AG09309 (cell line): ENCODE measurements at regions not wholly inside any gene's neighbourhood (a gene's known extent, or its start where the extent isn't known, plus 50 kb on each side); places are given as distances from the start of the nearest gene placed in this dataset.

Experiments used
- DNase-seq: peaks from one replicate; pipeline ENCODE4 v3.0.0-alpha.2; 2010; ENCODE audit warnings: low read depth
- H3K4me3 ChIP-seq: 2 replicates; pipeline ENCODE4 v1.5.1; 2011; ENCODE audit warnings: mild to moderate bottlenecking, low read depth, low read length, moderate library complexity; ENCODE audit not compliant: control insufficient read depth
- TF ChIP-seq, protein P1 (sequence below): IDR thresholded peaks from 2 replicates; pipeline ENCODE4 v1.5.1; 2011; ENCODE audit warnings: mild to moderate bottlenecking, low read depth, low read length, inconsistent platforms; ENCODE audit not compliant: insufficient read depth, control insufficient read depth; ENCODE audit errors: missing control alignments

- no peak overlapping the region for H3K4me3 ChIP-seq
- TF ChIP-seq, protein P1, sequence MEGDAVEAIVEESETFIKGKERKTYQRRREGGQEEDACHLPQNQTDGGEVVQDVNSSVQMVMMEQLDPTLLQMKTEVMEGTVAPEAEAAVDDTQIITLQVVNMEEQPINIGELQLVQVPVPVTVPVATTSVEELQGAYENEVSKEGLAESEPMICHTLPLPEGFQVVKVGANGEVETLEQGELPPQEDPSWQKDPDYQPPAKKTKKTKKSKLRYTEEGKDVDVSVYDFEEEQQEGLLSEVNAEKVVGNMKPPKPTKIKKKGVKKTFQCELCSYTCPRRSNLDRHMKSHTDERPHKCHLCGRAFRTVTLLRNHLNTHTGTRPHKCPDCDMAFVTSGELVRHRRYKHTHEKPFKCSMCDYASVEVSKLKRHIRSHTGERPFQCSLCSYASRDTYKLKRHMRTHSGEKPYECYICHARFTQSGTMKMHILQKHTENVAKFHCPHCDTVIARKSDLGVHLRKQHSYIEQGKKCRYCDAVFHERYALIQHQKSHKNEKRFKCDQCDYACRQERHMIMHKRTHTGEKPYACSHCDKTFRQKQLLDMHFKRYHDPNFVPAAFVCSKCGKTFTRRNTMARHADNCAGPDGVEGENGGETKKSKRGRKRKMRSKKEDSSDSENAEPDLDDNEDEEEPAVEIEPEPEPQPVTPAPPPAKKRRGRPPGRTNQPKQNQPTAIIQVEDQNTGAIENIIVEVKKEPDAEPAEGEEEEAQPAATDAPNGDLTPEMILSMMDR = no peak
- no peak for DNase-seq
Measured at GRCh38 chr7:26535483-26536007, 243.9 kb downstream of the SNX10 start.

DNA sequence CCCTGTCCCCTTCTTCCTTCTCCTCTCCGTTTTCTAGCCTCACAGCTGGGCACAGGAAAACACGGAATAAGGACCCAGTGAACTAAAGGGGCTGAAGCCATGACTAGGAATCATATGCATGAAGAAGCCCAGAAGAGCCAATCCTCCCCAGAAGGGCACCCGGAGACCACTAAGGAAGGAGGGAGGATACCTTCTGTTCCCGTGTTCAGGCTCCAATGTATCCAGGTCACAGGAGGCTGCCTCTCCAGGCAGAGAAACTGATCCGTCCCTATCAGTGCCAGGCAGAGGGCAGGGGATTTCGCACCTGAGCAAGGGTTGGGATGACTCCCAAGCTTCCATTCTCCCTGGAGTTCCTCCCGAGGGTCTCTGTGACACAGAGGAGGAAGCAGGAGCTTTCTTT, 246.6 kb downstream of the SNX10 start:
- no peak for DNase-seq
- H3K4me3 ChIP-seq = no peak overlapping the region
- TF ChIP-seq, protein P1 = no peak

GRCh38 chr7:26538689-26539088, 247.0 kb downstream of the SNX10 start:
- no peak overlapping the region for H3K4me3 ChIP-seq
- no peak for DNase-seq
- TF ChIP-seq, protein P1 = no peak

GRCh38 chr7:26543340-26543739, 251.7 kb downstream of the SNX10 start:
- TF ChIP-seq, protein P1 = no peak
- H3K4me3 ChIP-seq = no peak overlapping the region
- no peak for DNase-seq

DNA sequence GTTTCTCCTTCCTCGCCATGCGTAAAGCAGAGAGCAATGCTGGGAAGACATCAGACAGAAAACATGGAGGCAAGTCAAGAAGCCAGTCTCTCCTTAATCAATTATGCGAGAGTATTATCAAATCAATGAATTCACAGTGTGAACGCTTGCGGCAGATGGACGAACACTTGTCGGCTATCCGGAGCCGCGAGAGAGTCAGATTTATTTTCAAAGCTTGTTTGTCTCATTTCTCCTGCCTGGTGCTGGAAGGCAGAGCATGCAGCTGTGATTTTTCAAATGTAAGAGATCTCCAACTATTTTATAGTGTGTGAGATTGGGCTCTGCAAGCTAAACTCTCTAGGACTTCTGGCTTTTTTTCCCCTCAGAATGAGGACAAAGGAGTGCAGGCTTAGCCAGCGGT, 252.3 kb downstream of the SNX10 start:
- TF ChIP-seq, protein P1 = no peak
- no peak for DNase-seq
- no peak overlapping the region for H3K4me3 ChIP-seq

- no peak overlapping the region for H3K4me3 ChIP-seq
- TF ChIP-seq, protein P1 = no peak
- no peak for DNase-seq
Measured at GRCh38 chr7:26546508-26547053, 254.9 kb downstream of the SNX10 start.

GRCh38 chr7:26547156-26547555, 255.5 kb downstream of the SNX10 start:
- TF ChIP-seq, protein P1 = no peak
- DNase-seq = no peak
- H3K4me3 ChIP-seq = no peak overlapping the region
